ENCODE measurements at regions not wholly inside any gene's neighbourhood (a gene's known extent, or its start where the extent isn't known, plus 50 kb on each side); places are given as distances from the start of the nearest gene placed in this dataset.

- in situ Hi-C loops (cut with MboI) (no loop called here), intact Hi-C loops (cut with micrococcal nuclease; ENCODE audit: unreplicated experiment) (no loop called here)
- ATAC-seq (no peak), DNase-seq (ENCODE audit: low read depth, low spot score) (no peak), FAIRE-seq (no peak)
- no peak overlapping the region for H3K4me2 ChIP-seq (ENCODE audit: control insufficient read depth, insufficient read depth)
- POLR2A ChIA-PET, result no interaction called here
- no peak overlapping the region for H3K9ac ChIP-seq (ENCODE audit: control insufficient read depth, insufficient read depth, low read length)
- H3K79me2 ChIP-seq (ENCODE audit: control insufficient read depth, insufficient read depth, low read length), result no peaks in the 10 kb centered on the region
- no peaks in the 10 kb centered on the region for H3K4me1 ChIP-seq (ENCODE audit: control insufficient read depth, insufficient read depth, low read length)
- H2AFZ ChIP-seq (ENCODE audit: control insufficient read depth, low read depth, low read length), result no peak overlapping the region
- H3K27me3 ChIP-seq (replicated peaks in 1 of 2; ENCODE audit: control insufficient read depth in 2 of 2, insufficient read depth in 2 of 2, low read length in 1 of 2), result no peaks in the 10 kb centered on the region
- 93% methylated on average over 1 of the region's 1 CpG for WGBS (ENCODE audit: insufficient coverage, insufficient replicate concordance, low lambda C conversion rate, missing lambda C conversion rate)
- no peaks in the 10 kb centered on the region for H3K36me3 ChIP-seq (ENCODE audit: control insufficient read depth in 2 of 2, insufficient read depth in 2 of 2, low read length in 1 of 2)
- H3K9me3 ChIP-seq (replicated peaks; ENCODE audit: control insufficient read depth, insufficient read depth, low read length), result no peaks in the 10 kb centered on the region
- H3K27ac ChIP-seq (ENCODE audit: control insufficient read depth, insufficient read depth), result no peak overlapping the region
- TF ChIP-seq TCF12 (IDR thresholded peaks at IDR 0.05; ENCODE audit: low read depth, low read length) (no peak), JUND (IDR thresholded peaks at IDR 0.05; ENCODE audit: low read depth, low read length) (no peak), MAX (IDR thresholded peaks at IDR 0.05; ENCODE audit: low read depth, low read length) (no peak), E2F8 (IDR thresholded peaks at IDR 0.05; ENCODE audit: low read depth, partially characterized antibody) (no peak), ASH2L (IDR thresholded peaks at IDR 0.05; ENCODE audit: borderline replicate concordance, low read depth) (no peak), PAX5 (IDR thresholded peaks at IDR 0.05; ENCODE audit: borderline replicate concordance, low read depth, low read length) (no peak), SMC3 (IDR thresholded peaks at IDR 0.05; ENCODE audit: borderline replicate concordance, low read length) (no peak)
- no peaks in the 10 kb centered on the region for H4K20me1 ChIP-seq (ENCODE audit: control insufficient read depth, insufficient read depth)
- H3K4me3 ChIP-seq, result no peak overlapping the region
- RAD21 ChIA-PET (ENCODE audit: unreplicated experiment), result no interaction called here
- SMC1A ChIA-PET (ENCODE audit: uncharacterized antibody, unreplicated experiment), result no interaction called here
- no TSS peak for BruUV-seq (replicated peaks)
- CTCF ChIA-PET, result no interaction called here
Measured at GRCh38 chr5:93829346-93829745, 87.9 kb upstream of the POU5F2 start.

Data from GM12878 (cell line).